ENCODE measurements at regions not wholly inside any gene's neighbourhood (a gene's known extent, or its start where the extent isn't known, plus 50 kb on each side); places are given as distances from the start of the nearest gene placed in this dataset.
"Not testable (repeated sequence)": the region's sequence is repeated elsewhere in the genome, so short reads cannot be mapped to it uniquely, and the experiment has no call there.

DNA sequence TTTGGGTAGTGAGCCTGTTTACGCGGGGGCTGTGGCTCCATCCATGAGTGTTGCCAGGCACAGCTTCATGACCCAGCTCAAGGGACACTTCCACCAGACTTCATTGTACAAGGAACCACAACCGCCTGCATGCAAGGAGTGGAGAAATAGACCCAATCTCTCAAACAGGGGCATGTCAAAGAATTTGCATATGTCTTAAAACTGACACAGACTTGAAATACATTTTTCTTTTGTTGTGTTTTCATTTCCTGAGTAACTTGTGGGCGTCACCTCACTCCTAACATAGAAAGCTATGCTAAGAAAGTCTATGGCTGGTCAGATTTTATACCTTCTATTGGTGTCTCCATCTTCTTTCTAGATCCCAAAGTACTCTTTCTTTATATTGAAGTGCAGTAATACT lies 266.2 kb upstream of the RNF32 start:
- Histone ChIP-seq H3K4me1 (replicated peaks in 1 of 2) (no peaks in the 10 kb centered on the region), H3K27ac (no peak overlapping the region), H3K4me3 (no peak overlapping the region)
- WGBS, 10 experiments = 0 to 93% (median 47%) methylated on average over 1 to 4 of the region's 4 CpGs; no CpG with 5 or more reads in 1 of the 10 experiments
- in situ Hi-C loops (cut with MboI; ENCODE audit: low pct_unique_long_range_greater_than_20kb in 2 of 9, low sequenced_read_pairs in 9 of 9, unreplicated experiment in 9 of 9) = no loop called here
- ATAC-seq (replicated peaks in 6 of 8) = no peak

DNA sequence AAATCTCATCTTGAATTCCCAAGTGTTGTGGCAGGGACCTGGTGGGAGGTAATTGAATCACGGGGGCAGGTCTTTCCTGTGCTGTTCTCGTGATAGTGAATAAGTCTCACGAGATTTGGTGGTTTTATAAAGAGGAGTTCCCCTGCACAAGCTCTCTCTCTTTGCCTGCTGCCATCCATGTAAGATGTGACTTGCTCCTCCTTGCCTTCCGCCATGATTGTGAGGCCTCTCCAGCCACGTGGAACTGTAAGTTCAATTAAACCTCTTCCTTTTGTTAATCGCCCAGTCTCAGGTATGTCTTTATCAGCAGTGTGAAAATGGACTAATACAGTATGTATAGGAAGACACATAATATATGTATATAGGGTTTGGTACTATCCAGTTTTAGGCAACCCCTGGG lies 270.6 kb upstream of the RNF32 start:
- H3K27ac ChIP-seq; ATAC-seq (replicated peaks in 6 of 8); in situ Hi-C loops (cut with MboI; ENCODE audit: low pct_unique_long_range_greater_than_20kb in 2 of 9, low sequenced_read_pairs in 9 of 9, unreplicated experiment in 9 of 9); H3K4me3 ChIP-seq; H3K4me1 ChIP-seq (replicated peaks in 1 of 2): not testable (repeated sequence)
- 0 to 80% (median 30%) methylated on average over 1 to 6 of the region's 6 CpGs; no CpG with 5 or more reads in 3 of the 10 experiments for WGBS, 10 experiments

DNA sequence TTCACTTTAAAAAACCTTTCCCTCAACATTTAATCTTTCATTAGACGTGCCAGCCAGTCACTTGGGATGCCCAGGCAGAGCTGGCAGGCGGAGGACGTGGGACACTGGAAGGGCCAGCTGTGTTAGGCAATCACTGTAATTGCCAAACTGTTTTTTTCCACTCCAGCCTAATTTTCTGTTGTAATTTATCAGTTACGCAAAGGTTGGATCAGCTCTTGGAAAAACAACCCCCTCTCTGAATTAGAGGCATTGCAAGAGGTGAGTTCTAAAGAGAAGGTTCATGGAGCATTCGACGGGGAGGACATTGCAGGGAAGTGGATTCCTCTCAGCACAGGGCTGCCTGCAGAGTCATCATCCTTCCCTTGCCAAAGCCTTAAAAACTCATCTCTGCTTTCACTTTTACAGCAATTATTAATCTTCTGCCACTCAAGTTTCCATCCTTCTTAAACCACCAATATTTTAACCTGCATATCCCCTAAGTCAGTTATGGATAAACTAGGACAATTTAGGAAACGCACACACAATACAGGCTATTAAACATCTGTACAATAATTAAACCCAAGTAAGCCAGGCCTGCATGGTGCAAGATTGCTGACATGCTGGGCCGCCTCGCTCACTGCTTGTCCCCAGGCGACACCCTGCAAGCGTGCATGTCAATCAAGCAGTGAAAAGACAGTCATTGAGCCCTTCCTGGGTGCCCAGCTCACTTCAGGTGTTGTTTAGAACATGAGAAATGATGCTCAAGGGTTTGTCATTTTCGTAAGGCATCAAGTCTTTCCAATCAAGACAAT lies 272.3 kb upstream of the RNF32 start:
- in situ Hi-C loops (cut with MboI; ENCODE audit: low pct_unique_long_range_greater_than_20kb in 2 of 9, low sequenced_read_pairs in 9 of 9, unreplicated experiment in 9 of 9) = no loop called here
- no peak for ATAC-seq (replicated peaks in 6 of 8)
- Histone ChIP-seq H3K4me3 (no peak overlapping the region), H3K4me1 (replicated peaks in 1 of 2) (no peaks in the 10 kb centered on the region), H3K27ac (no peak overlapping the region)
- WGBS, 10 experiments = 5 to 84% (median 44%) methylated on average over 3 to 12 of the region's 12 CpGs; no CpG with 5 or more reads in 2 of the 10 experiments

DNA sequence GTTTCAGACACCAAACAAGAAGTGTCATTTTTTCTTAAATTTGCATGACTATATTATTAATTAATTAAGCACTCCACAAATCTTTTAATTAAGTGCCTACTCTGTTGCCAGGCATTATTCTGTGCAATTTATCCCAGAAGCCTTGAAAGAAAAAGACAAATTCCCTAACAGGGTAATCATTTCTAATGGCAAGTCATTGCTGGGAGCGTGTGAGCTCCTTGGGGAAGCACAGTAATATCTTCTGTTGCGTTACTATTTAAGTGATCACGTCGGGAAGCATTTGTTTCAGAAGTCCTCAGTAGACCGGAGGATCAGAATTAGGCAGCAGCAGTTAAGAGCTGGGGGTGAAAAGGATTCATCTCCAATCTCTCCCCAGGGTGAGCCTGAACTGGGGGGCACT lies 276.8 kb upstream of the RNF32 start:
- no peak for ATAC-seq (replicated peaks in 6 of 8)
- Histone ChIP-seq H3K4me3 (no peak overlapping the region), H3K4me1 (replicated peaks in 1 of 2) (no peaks in the 10 kb centered on the region), H3K27ac (no peak overlapping the region)
- 0 to 88% (median 80%) methylated on average over 1 to 4 of the region's 5 CpGs; no CpG with 5 or more reads in 2 of the 10 experiments for WGBS, 10 experiments
- in situ Hi-C loops (cut with MboI; ENCODE audit: low pct_unique_long_range_greater_than_20kb in 2 of 9, low sequenced_read_pairs in 9 of 9, unreplicated experiment in 9 of 9) = no loop called here

DNA sequence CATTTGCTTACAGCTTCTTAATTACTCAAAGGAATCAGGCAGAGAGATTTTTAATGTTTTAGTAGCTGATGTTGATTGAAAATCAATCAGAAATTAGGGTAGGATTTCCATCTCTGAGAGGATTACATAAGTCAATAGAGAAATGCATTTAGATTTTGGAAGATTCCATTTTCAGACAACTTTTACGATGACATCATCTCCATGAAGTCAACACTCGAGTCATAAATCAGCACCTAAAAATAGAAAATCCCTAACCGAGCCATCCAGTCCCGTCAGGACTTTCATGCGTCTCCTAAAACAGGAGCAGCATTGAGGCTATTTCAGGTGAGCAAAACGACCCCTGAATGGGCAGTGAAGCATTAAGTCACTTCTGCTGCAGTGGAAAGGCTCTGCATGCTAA lies 279.7 kb upstream of the RNF32 start:
- ATAC-seq (replicated peaks in 6 of 8) = no peak
- WGBS, 10 experiments = 0 to 92% (median 23%) methylated on average over 1 to 6 of the region's 6 CpGs; no CpG with 5 or more reads in 1 of the 10 experiments

DNA sequence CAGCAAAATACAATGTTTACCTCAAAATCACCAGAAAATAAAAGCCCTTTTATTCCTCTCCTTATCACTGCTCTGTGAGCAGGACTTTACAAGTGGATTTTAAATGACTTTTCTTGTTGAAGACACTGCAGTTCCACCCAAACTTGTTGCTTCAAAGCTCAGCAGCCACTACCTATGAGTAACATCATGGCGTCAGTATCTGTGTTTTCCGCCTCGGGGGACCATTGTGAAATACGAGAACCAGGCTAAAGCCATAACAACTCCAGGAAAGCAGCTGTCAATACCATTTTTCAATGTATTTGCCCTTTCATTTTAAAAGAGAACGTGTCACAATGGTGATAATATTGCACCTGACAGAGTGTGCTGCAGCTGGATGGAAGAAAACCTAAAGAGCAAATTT lies 284.0 kb upstream of the RNF32 start:
- in situ Hi-C loops (cut with MboI; ENCODE audit: low pct_unique_long_range_greater_than_20kb in 2 of 9, low sequenced_read_pairs in 9 of 9, unreplicated experiment in 9 of 9) = no loop called here
- Histone ChIP-seq H3K4me3 (no peak overlapping the region), H3K27ac (no peak overlapping the region), H3K4me1 (replicated peaks in 1 of 2) (no peaks in the 10 kb centered on the region)
- 0 to 71% (median 37%) methylated on average over 1 to 5 of the region's 5 CpGs; no CpG with 5 or more reads in 2 of the 10 experiments for WGBS, 10 experiments
- no peak for ATAC-seq (replicated peaks in 6 of 8)

More for the DNA sequence above, 279.7 kb upstream of the RNF32 start:
- Histone ChIP-seq H3K4me3 (no peak overlapping the region), H3K27ac (no peak overlapping the region), H3K4me1 (replicated peaks in 1 of 2) (no peaks in the 10 kb centered on the region)
- in situ Hi-C loops (cut with MboI; ENCODE audit: low pct_unique_long_range_greater_than_20kb in 2 of 9, low sequenced_read_pairs in 9 of 9, unreplicated experiment in 9 of 9) = no loop called here

DNA sequence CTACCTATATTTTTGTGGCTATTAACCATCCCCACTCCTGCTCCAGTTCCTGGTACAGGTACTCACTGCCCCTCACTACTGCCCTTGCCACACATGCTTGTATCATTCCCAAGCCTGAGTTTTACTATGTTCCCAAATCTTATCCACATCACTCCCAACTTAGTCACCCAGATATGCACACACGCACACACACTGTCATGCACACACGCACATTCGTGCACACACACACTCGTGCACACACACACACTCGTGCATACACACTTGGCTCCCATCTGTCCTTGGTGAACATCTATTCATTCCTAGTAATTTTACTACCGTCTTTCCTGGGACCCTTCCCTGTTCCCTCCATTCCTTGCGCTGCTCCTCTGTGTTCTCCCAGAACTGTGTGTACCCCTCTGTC lies 287.2 kb upstream of the RNF32 start:
- Histone ChIP-seq H3K4me1 (replicated peaks in 1 of 2) (no peaks in the 10 kb centered on the region), H3K4me3 (no peak overlapping the region), H3K27ac (no peak overlapping the region)
- WGBS, 10 experiments = 0 to 89% (median 80%) methylated on average over 1 to 7 of the region's 7 CpGs; no CpG with 5 or more reads in 4 of the 10 experiments
- no peak for ATAC-seq (replicated peaks in 6 of 8)
- in situ Hi-C loops (cut with MboI; ENCODE audit: low pct_unique_long_range_greater_than_20kb in 2 of 9, low sequenced_read_pairs in 9 of 9, unreplicated experiment in 9 of 9) = no loop called here

DNA sequence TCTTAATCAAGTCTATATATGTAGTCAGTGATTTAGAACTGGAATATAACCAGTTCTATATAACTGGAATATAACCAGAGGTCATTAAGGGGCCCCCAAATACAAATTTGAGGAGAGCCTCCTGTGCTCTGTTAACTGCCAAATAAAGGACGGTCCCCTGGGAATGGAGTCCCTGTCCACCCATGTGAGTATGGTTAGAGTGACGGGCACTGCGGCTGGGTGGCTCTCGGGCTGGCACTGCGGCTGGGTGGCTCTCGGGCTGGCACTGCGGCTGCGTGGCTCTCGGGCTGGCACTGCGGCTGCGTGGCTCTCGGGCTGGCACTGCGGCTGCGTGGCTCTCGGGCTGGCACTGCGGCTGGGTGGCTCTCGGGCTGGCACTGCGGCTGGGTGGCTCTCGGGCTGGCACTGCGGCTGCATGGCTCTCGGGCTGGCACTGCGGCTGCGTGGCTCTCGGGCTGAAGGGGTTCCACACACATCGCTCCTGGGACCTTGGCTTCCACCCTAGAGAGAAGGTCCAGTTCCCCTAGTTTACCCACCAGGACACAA lies 292.8 kb upstream of the RNF32 start:
- 57 to 93% (median 78%) methylated on average over 1 to 10 of the region's 25 CpGs; no CpG with 5 or more reads in 6 of the 10 experiments for WGBS, 10 experiments
- H3K4me1 ChIP-seq (replicated peaks in 1 of 2); H3K4me3 ChIP-seq; H3K27ac ChIP-seq; ATAC-seq (replicated peaks in 6 of 8); in situ Hi-C loops (cut with MboI; ENCODE audit: low pct_unique_long_range_greater_than_20kb in 2 of 9, low sequenced_read_pairs in 9 of 9, unreplicated experiment in 9 of 9): not testable (repeated sequence)

DNA sequence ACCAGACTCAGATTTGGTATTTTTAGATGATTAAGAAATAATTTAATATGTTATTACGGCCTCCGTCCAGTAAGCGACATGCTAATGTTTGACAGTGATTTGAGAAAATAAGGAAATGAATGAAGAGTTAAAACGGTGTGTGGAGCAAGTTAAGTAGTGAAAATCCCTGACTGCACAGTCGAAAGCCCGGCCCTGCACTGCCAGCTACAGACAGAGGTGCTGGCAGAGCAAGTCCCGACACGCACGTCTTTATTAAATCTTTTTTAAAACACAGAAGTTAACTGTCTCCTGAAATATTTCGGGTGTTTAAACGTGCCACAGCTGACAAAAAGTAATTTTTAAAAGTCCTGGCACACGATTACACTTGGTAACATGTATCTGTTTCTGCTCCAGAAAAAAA lies 293.4 kb upstream of the RNF32 start:
- Histone ChIP-seq H3K4me1 (replicated peaks in 1 of 2) (no peaks in the 10 kb centered on the region), H3K4me3 (no peak overlapping the region), H3K27ac (no peak overlapping the region)
- in situ Hi-C loops (cut with MboI; ENCODE audit: low pct_unique_long_range_greater_than_20kb in 2 of 9, low sequenced_read_pairs in 9 of 9, unreplicated experiment in 9 of 9) = no loop called here
- whole genome bisulfite sequencing, 10 experiments = 0 to 75% (median 53%) methylated on average over 3 to 12 of the region's 12 CpGs; no CpG with 5 or more reads in 1 of the 10 experiments
- ATAC-seq (replicated peaks in 6 of 8) = no peak

DNA sequence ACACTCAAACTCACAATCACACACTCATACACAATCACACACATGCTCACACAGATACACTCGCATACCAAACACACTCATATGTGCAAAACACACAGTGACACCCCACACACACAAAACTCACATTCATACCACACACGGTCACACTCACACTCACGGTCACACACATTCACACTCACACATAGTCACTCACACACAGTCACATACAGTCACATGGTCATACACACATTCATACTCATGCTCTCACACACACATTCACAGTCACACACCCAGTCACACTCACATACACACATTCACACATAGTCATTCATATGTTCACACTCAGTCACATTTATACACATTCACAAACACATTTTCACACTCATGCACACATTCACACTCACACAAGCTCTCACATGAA lies 296.0 kb upstream of the RNF32 start:
- no peak overlapping the region for H3K4me3 ChIP-seq
- in situ Hi-C loops (cut with MboI; ENCODE audit: low pct_unique_long_range_greater_than_20kb in 2 of 9, low sequenced_read_pairs in 9 of 9, unreplicated experiment in 9 of 9) = no loop called here
- no peak for ATAC-seq (replicated peaks in 6 of 8)
- no peaks in the 10 kb centered on the region for H3K4me1 ChIP-seq (replicated peaks in 1 of 2)
- 67 to 86% (median 69%) methylated on average over 1 to 3 of the region's 3 CpGs; no CpG with 5 or more reads in 5 of the 10 experiments for WGBS, 10 experiments
- H3K27ac ChIP-seq = no peak overlapping the region

DNA sequence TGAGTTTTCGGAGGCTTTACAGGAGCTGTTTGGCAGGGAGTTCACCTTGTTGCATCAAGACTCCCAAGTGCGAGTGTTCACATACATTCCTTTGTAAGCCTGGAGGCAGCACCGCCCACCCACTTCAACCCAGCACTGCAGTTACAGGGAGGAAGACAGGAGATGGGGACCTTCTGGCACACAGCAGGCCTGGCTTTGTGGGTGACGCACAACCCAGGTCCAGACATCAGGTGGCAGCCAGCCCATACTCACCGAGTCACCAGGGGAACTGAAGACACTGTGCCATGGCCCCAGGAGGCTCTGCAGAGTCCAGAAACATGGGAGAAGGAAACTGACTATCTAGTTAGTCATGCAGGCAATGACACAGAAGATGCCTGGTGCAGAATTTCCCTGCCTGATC lies 305.9 kb upstream of the RNF32 start:
- Histone ChIP-seq H3K4me3 (no peak overlapping the region), H3K4me1 (replicated peaks in 1 of 2) (no peaks in the 10 kb centered on the region), H3K27ac (no peak overlapping the region)
- WGBS, 10 experiments = 64 to 80% (median 78%) methylated on average over 1 to 4 of the region's 5 CpGs; no CpG with 5 or more reads in 7 of the 10 experiments
- in situ Hi-C loops (cut with MboI; ENCODE audit: low pct_unique_long_range_greater_than_20kb in 2 of 9, low sequenced_read_pairs in 9 of 9, unreplicated experiment in 9 of 9) = no loop called here
- ATAC-seq (replicated peaks in 6 of 8) = no peak

DNA sequence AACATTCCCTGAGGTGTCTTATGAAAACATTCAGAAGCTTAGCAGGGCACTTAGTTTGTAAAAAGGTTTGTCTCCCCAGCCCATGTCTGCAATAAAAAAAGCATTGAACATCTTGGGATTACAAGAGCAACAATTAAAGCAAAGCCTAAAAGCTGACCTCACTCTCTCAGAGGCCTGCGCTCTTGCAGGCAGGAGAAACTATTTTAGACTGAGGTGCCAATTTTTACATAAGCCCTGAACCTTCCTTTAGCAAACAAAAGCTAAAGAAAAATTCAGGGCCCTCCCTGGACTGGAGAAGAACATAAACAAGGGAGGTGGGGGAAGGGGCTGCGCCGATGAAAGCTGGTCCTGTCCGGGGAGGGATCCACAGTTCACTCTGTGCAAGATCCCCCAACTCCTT lies 312.7 kb upstream of the RNF32 start:
- no peaks in the 10 kb centered on the region for H3K4me1 ChIP-seq (replicated peaks in 1 of 2)
- H3K27ac ChIP-seq = no peak overlapping the region
- ATAC-seq (replicated peaks in 6 of 8) = no peak
- in situ Hi-C loops (cut with MboI; ENCODE audit: low pct_unique_long_range_greater_than_20kb in 2 of 9, low sequenced_read_pairs in 9 of 9, unreplicated experiment in 9 of 9) = no loop called here
- 0 to 83% (median 51%) methylated on average over 1 to 4 of the region's 4 CpGs; no CpG with 5 or more reads in 4 of the 10 experiments for WGBS, 10 experiments
- H3K4me3 ChIP-seq = no peak overlapping the region

DNA sequence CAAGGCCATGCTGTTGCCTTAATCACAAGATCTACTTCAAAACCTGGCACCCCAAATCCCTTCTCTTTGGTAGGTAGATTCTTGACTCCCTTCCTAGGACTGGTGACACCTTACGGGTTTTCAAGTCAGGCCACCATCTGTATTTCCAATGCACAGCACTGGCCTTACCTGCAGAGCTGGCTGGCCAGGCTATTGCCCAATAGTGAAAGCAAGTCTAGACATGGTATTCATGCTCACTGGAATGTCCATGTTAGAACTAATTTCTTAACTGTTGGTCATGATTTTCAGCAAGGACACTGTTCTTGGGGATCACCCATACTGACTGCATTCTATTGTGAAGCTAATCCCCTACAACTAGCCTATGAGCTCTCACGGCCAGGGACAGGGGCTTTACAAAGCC lies 313.1 kb upstream of the RNF32 start:
- no peak overlapping the region for H3K27ac ChIP-seq
- 0 to 100% (median 39%) methylated on average over 1 of the region's 2 CpGs; no CpG with 5 or more reads in 6 of the 10 experiments for WGBS, 10 experiments
- in situ Hi-C loops (cut with MboI; ENCODE audit: low pct_unique_long_range_greater_than_20kb in 2 of 9, low sequenced_read_pairs in 9 of 9, unreplicated experiment in 9 of 9) = no loop called here
- ATAC-seq (replicated peaks in 6 of 8) = no peak
- no peaks in the 10 kb centered on the region for H3K4me1 ChIP-seq (replicated peaks in 1 of 2)
- H3K4me3 ChIP-seq = no peak overlapping the region
